ENCODE measurements at regions not wholly inside any gene's neighbourhood (a gene's known extent, or its start where the extent isn't known, plus 50 kb on each side); places are given as distances from the start of the nearest gene placed in this dataset.

DNA sequence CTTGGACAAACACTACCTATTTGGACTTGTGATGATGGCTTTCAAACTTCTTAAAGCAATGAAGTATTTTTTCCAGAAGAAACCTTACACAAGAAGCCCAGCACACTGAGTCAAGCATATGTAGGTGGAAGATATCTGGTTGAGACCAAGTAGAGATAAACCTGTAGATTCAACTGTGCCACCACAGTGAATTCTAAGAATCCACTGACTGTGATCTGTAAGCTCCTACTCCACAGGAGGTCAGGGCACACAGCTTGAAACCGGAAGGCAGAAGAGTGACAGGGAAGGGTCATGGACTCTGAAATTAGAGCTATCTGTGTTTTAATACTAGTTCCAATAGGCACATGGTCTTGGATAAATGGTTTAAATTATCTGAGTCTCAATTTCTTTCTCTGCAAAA lies 404.5 kb downstream of the ETS1 start:
- no peak for DNase-seq

DNA sequence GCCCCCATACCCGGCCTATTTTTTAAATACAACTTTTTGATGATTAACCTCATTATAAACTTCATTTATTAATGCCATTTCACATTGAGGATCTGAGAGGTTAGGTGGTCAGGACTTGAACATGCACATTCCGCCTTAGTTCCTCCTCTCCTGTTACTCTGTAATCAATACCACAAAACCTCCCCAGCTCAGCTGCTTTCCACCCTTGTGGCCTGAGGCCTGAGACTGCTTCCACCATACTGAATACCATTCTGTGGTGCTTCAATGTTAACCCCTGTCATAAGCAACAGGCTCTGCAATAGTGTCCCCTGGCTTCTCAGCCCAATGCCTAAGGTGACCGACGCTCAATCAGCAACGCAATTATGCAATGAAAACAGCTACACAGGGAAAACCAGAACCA lies 405.4 kb downstream of the ETS1 start:
- no peak for DNase-seq

DNA sequence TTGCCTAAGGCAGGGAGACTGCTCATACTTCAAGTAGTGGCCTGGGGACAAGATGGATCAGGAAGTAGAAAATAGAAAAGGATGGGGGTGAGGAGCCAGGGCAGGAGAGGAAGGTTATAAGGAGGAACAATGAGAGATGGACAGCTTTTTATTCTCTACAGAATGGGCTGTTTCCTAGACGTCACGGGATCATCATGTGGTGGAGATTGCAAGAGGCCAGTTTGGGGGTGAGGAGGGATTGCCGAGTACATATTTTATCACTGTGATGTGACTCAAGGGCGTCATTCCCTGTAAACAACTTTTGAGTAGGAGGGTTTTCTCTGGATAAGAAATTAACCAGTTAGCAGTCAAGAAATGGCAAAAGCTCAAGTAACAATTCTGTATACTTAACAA lies 406.3 kb downstream of the ETS1 start:
- DNase-seq = no peak

DNA sequence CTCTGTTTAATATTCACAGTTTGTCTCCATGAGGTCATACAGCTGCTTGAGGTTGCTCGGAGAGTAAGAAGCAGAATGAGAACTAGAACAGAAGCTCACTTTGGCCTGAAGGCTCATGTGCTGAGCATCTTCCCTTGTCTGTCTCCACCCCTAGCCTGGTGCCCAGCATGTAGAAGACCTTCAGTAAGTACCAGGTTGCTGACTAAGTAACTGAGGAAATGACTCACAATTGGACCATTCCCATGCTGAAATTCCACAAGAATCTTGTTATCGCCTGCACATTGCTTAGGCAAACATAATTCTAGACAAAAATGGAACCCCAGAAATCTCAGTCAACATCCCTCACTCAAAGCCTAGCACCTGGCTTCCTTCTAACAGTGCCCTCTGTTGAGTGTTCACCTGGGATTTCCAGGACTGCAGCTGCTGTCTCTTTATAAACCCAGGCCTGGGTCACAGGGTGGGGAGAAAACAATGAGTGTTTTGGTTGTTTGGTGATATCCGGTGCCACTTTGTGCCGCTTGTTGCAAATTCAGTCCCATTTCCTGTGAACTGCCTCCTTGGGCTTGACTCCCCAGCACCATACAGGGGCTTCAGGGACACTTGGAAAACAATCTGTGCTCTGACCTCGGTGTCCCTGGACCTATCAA lies 406.8 kb downstream of the ETS1 start:
- no peak for DNase-seq

DNA sequence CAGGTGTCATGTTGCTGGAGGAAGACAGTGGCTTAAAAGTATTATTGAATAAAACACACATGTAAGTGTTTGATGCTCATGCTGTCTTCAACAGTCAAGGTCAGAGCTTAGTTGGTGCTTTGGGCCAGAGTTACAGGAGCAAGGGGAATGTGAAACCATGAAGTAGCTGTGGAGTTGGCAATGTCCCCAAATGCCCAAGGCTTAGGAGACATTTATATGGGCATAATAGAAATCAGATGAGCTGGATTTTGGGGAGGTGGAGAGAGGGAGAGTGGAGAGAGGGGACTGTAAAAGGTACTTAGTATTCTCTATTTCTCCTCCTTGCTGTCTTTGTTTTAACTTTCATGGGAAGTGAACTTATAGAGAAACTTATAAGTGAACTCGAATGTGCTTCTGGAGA lies 407.8 kb downstream of the ETS1 start:
- DNase-seq = no peak

DNA sequence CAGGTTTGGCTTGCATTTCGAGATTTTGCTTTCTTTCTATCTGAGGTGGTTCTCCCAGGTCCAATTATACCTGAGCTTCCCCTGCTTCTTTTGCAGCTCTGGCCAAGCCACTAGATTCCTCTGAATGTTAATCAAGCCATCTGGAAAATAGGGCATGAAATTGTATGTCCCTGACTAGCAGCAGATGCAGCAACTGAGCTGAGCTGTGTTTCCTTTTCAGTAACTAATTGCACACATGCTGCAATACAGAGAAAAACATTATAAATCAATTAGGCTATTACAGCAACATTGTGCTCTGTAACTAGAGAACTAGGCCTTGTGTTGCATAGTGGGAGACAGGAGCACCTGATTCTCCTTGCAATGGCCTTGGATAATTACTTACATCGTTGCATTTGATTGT lies 408.3 kb downstream of the ETS1 start:
- DNase-seq = no peak

DNA sequence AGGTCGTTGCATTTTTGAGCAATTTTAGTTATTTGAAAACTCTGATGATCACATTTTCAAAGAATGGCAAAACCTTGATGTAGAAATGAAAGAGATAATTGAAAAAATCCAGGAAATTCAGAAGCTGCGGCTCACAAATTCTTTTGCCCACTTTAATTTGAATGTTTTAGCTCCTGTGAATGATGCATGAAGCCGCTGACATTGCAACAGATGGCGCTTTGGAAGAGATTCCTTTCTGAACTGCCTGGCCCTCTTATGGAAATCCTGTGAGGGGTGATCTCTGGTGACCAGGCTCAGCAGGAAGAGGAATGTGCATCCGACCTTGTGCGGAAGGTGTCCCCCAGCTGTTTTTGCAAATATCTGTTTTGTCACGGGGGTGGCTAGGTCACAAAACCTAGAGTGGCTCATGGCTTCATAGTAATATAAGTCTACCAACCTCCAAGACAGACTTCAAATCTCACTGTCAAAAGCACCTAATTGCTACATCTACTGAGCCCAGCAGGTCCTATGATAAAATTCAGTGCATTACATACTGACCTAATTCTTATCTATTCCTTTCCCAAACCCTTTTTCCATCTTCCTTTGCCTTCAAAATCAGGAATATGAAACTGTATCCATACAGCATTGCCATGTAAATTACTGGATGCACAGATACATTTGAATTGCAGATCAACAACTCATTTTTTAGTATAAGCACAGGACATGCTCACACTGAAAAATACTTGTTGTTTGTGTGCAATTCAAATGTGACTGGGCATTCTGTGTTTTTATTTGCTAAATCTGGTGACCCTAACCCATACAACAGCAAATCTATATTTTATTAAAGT lies 412.7 kb downstream of the ETS1 start:
- no peak for DNase-seq

DNA sequence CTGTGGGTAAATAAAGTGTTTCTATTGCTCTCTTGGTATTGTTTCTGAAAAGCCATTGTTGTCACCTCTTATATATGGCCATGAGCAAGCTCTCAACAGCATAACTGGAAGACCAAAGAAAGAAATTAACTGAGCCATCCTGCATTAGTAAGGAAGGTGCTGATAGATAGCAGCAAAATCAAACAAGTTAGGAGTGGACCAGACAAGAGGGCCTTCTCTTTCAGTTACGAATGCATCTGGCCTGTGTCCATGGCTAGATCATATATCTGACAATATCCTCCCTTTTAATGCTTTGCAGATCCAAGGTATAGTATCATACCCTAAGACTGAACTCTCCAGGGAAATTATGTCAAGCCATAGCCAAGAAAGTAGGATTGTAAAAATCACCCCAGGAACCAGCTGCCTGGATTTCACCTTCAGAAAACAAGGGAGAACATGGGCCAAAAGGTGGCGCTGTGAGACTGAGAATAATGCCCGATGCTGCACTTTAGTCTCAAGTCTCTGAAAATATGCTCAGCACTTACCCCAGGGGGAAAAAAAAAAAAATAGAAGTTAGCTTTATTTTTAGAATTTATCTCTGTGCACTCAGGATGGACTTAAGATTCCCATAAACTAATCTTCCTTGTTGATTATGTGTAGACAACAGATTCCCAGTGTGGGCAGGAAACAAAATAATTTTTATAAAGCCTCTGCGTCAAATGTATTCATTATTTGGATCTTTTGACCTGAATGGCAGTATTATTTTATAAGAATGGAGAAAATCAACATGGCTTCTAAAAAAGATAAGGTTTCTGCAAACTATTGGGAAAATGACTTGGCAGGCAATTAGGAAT lies 415.1 kb downstream of the ETS1 start:
- peak; percentile 35 for DNase-seq

DNA sequence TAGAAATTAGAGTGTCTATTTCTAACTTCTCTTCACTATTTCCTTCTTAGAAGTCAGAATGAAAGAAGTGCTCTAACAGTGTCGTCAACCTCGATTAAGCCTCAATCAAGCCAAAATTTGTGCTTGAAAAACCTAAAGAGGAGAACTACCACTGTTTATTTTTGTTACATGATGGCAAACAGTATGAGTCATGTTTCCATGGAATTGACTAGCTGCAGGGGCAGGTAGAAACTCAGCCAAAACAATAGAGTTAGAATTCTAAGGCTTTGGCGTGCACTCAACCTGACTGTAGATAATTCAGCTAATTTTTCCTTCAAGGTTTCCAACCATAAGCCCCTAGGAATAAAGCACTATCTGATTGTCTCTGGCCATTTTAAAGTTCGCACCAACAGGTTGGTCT lies 415.9 kb downstream of the ETS1 start:
- DNase-seq = no peak

DNA sequence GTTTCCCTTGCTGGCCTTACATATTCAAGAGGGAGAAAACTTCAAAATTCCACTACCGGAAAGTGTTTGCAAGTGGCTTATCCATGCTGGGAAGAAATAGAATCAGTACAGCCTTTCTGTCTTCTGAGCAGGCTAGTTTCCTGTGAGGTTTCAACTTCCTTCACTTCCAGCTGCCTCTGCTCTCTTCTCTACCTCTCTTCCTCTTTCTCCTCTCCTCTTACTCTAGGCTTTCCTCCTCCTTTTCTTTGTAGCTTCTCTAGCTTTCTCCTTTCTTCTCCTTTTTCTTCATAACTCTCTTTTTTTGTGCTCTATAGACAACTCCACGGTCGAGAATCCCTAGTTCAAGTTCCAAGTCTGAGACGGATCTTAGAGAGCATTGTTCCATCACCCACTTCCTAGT lies 421.8 kb downstream of the ETS1 start:
- DNase-seq = no peak

DNA sequence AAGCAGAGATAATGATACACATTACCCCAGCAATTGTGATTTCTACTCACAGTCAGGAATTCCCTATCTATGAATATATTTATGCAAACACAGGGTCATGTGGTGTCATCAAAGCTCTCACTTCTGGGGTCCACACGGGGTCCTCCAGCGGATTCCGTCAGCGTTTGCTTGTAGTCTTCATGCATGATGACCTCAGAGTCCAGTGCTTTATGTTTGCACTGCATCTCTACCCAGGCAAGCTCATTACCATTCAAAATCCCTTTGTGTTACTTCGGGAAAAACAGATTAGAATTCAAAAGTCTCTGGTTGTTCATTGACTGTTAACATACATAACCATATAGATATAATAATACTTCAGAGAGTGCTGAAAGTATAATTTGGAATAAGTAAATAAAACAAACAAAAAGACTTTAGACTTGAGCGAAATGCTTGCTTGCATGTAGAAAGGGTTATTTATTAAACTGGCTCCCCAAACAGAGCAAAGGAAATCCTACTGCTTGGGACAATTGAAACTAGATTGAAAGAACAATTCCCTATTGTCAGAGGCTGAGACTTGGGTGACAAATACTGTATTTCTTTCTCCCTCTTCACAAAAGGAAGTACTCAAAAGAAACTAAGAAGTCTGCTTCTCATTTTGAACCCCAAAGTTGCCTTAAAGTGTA lies 423.1 kb downstream of the ETS1 start:
- no peak for DNase-seq

DNA sequence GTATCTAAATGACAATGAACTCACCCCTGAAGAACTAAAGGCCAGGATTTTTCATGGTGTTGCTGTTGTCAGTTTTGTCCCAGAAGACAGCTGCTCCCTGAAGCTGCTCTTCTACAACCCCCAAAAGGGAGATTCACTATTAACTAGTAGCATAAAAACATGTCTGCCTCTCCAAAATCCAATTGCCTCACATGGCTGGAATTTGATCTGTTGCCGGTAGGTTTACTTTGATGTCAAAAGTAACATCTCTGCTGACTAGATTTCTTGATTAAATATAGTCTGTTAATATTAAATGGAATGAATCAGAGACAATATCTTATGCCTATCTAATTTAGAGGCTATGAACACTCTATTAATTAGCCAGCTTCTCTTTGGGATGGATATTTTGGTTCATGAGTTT lies 425.4 kb downstream of the ETS1 start:
- DNase-seq = no peak

DNA sequence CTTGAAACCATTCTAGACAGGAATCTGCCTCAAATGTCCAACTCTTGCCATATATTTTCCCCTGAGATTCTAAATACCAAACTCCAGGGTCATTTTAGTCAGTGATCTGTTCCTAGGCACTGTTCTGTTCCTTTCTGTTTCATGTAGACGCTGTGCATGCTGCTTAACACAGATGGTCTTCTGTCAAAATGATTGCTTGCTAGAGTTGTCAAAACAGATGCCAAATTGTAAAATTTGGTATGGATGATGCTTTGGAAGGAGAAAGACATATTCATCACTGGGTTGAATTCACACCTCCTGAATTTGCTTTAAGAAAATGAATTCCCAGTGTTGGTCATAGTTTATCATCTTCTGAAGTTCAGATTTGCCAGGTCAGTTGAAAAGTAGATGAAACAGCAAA lies 425.9 kb downstream of the ETS1 start:
- DNase-seq = no peak

DNA sequence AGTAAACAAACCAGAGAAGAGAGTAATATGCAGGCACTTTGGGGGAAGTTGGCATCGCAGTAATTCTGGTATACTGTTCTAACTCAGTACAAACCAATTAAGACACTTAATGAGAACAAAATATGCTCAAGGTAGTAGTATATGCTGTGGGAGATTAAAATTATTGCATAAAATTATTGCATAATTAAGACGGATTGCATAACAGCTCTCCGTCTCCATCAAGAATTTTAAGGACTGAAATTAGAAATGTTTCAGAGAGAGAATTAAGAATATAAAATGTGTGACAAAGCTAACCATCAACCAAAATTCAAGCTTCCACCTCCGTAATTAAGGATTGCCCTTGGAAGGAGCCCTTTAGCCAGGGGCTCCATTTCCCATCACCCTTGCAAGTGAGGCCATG lies 428.5 kb downstream of the ETS1 start:
- DNase-seq = no peak

DNA sequence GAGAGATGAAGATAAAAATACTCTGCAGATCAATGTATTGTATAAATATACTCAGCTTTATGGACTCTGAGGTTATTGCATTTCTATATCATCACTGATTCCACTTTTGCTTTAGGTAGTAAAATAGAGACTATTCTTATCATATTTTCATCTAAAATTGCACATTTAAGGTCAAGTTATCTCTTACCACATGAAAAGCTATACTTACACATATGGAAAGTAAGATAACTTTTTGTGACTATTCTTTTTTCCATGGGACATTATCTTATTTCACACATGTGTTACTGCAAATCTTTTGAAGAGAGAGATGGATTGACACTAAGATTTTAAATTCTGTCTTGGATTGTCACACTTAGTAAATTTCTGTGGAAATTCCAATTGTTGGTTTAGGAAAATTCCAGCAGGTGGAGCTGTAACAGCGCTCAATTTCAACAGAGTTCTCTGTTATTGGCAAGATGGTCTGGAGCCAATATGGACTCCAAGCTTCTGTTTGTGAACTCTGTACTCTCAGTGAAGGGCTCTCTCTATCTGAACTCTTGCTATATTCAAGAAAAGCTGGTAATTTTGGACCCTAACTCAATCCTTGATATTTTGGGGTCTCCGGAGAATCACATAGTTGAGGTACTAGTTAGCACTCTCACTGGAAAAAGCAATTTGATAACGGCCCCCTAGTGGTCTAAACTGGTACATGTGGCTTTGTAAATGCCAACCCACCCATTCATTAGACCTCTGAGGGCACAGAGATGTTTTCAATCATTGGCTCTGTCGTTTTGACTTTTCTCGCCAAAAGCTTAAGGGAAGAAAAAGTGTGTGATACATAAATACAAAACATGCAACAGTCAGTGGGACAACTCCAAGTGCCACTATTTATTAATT lies 429.7 kb downstream of the ETS1 start:
- peak; percentile 15 for DNase-seq

DNA sequence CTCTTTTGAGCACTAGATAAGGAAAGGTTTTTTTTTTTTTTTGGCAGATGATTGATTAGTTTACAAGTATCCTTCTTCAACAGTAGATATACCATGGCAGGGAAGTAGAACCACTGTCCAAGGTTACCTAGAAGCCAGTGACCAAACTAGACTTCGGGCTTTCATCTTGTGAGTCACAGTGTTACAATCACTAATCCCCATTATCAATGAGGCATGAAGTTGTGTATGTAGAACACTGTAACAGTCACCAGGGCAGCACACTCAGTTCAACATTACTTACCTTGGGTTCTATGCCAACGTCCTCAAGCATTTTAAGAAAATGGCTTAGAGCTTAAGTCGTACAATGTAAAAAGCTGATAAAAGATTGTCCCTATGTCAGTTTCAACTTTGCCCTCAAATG lies 430.9 kb downstream of the ETS1 start:
- no peak for DNase-seq

DNA sequence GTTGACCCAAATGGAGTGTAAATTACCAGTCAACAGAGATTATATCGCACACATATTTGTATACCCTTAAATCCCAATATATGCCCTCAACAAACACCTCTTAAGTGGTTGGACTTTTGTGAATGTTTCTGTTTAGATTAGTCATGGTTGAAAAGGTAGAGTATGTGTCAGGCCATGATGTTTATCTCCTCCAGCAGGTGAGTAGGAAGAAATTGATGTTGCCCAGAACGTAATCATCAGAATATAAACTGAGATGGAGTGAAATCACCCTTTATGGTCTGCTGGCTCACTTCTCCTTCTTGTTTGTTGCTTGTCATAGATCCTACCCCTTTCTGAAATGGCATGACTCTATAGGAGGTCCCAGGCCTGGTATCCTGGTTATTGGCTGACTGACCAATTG lies 431.8 kb downstream of the ETS1 start:
- no peak for DNase-seq

DNA sequence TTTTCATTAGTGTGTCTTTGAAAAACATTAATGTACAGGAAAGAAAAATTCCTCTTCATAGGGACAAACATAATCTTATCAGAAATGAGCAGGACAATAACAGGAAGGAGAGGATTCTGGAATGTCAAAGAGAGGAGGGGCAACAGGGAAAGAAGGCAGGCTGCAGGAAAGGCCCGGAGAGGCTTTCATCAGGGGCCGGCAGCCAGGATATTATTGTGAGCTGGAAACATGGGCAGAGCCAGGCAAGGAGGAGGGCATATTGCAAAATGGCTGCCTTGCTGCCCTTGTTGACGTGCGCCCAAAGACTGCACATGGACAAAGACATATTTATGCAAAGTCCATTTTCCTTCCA lies 433.7 kb downstream of the ETS1 start:
- DNase-seq = no peak

DNA sequence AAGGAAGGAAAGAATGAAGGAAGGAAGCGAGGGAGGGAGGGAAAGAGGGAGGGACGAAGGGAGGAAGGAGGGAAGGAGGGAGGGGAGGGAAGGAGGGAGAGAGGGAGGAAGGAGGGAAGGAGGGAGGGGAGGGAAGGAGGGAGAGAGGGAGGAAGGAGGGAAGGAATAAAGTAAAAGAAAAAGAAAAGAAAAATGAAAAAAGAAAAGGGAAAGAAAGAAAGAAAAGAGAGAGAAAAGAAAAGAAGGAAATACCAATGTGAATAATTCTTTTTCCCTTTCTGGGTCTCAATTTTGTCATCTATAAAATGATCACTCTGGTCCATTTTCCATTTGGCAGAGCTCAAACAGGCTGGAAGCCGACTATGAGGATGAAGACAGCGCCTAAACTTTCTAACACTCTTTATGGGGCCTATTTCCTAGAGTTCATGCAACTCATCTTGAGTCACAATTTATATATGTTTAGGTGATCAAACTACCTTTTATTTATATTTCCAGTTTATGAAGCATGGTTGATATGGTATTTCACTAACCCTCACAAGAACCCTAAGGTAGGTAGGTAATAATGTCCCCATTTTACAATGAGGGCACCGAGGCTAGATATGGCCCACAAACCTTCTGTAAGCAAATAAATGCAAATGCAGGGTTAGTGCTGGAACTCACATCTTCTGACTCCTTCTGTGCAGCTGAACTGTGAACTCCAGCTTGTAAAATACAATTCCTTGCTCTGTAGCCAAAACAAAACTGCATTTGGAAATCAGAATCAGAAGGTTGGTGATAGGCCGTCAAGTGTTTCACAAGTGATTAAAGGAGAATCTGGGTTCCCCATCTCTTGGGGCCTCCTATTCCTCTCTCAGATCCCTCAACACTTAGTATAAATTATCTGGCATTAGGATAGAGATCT lies 434.3 kb downstream of the ETS1 start:
- no peak for DNase-seq

DNA sequence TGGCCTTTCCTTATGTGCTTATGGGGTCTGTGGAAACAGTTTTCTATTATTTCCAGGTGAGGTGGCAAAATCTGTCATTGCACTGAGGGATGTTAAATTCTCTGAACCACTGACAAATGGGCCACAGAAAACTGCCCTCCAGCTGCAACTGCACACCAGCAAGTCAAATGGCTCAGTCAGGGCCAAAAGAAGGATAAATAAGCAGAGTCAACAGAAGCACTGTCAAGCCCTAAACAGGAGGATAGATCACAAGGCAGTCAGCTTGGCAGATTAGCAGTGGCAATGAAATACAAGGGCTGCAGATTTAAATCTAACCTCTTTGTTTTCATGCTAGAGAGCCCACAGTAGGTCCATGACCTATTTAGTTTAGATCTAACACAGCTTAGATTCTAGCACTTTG lies 435.6 kb downstream of the ETS1 start:
- DNase-seq = no peak

DNA sequence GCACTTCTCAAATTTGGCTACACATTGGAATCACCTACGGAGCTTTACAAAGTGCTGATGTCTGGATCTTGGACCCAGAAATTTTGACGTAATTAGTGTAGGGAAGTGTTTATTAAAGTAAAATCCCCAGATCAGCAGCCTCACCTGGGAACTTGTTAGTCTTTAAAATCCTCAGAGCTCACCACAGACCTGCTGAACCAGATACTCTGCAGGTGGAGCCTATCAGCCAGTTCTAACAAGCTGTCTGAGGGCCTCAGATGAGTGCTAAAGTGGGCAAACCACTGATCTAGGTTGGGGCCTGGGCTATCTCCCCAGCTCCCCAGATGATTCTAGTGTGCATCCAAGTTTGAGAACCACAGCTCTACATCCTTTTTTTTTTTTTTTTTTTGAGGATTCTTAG lies 436.0 kb downstream of the ETS1 start:
- DNase-seq = no peak

Data from T1000 (cell line).